Upper lobe of left lung (tissue), 6 donors: ENCODE measurements at regions not wholly inside any gene's neighbourhood (a gene's known extent, or its start where the extent isn't known, plus 50 kb on each side); places are given as distances from the start of the nearest gene placed in this dataset.
A peak's percentile ranks its signal among the peaks of the same experiment; 100 is the strongest.
"Not testable (repeated sequence)": the region's sequence is repeated elsewhere in the genome, so short reads cannot be mapped to it uniquely, and the experiment has no call there.

Source experiments
- ATAC-seq, 2 donors: fragments of 200-7000 bp; cut with Tn5 transposase; one replicate each; pipeline ENCODE4 v1.9.1; 2022; ENCODE audit warnings: mild to moderate bottlenecking in 2 of 2, moderate library complexity in 2 of 2; ENCODE audit not compliant: low FRiP score in 2 of 2
- DNase-seq, 2 donors: peaks; one replicate each; pipeline ENCODE4 v3.0.0-alpha.2; 2019 to 2020
- H3K27ac ChIP-seq, 4 donors: fragments of 200-600 bp; sonication (generic); one replicate each; pipeline ENCODE4 v1.5.1; 2016 to 2019
- H3K27me3 ChIP-seq, 4 donors: fragments of 200-600 bp; sonication (generic); one replicate each; pipeline ENCODE4 v1.5.1; 2017 to 2019
- H3K36me3 ChIP-seq, 4 donors: fragments of 200-600 bp; sonication (generic); one replicate each; pipeline ENCODE4 v1.5.1; 2016 to 2019
- H3K4me1 ChIP-seq, 4 donors: fragments of 200-600 bp; sonication (generic); one replicate each; pipeline ENCODE4 v1.5.1; 2018 to 2019
- H3K4me3 ChIP-seq, 4 donors: fragments of 200-600 bp; sonication (generic); one replicate each; pipeline ENCODE4 v1.5.1; 2017 to 2019; ENCODE audit warnings: mild to moderate bottlenecking in 2 of 4, moderate library complexity in 1 of 4
- H3K9me3 ChIP-seq, 4 donors: fragments of 200-600 bp; sonication (generic); one replicate each; pipeline ENCODE4 v1.5.1; 2018 to 2019
- CTCF ChIP-seq, 6 experiments: fragments of 450-650 bp in 4 of 6; fragments of 200-600 bp in 2 of 6; sonication (generic) in 2 of 6; IDR thresholded peaks; one replicate each; pipeline ENCODE4 v1.5.1; 2016 to 2019; ENCODE audit warnings: antibody characterized with exemption in 6 of 6
- EP300 ChIP-seq, 4 donors: sonication (generic); formaldehyde crosslinking; IDR thresholded peaks; one replicate each; pipeline ENCODE4 v1.5.1; 2017; ENCODE audit warnings: antibody characterized with exemption in 4 of 4, control low read depth in 2 of 4
- POLR2A ChIP-seq, 4 donors: fragments of 450-650 bp; IDR thresholded peaks; one replicate each; pipeline ENCODE4 v1.5.1; 2016 to 2017; ENCODE audit warnings: antibody characterized with exemption in 4 of 4, mild to moderate bottlenecking in 2 of 4
- POLR2AphosphoS5 ChIP-seq, 2 donors: sonication (generic); formaldehyde crosslinking; IDR thresholded peaks; one replicate each; pipeline ENCODE4 v1.5.1; 2017; ENCODE audit warnings: antibody characterized with exemption in 2 of 2
- WGBS, 2 donors: methylation state at CpG; one replicate each; pipeline ENCODE4 v1.1.5; 2017 to 2018; 5-methylcytosine and 5-hydroxymethylcytosine counted together
- donor health status: DM: no; HTN: no; CAD: no; lungs with moderate emphysema.
- donor health status: DM: no; HTN: yes; CAD: no; lungs with severe emphysema.

DNA sequence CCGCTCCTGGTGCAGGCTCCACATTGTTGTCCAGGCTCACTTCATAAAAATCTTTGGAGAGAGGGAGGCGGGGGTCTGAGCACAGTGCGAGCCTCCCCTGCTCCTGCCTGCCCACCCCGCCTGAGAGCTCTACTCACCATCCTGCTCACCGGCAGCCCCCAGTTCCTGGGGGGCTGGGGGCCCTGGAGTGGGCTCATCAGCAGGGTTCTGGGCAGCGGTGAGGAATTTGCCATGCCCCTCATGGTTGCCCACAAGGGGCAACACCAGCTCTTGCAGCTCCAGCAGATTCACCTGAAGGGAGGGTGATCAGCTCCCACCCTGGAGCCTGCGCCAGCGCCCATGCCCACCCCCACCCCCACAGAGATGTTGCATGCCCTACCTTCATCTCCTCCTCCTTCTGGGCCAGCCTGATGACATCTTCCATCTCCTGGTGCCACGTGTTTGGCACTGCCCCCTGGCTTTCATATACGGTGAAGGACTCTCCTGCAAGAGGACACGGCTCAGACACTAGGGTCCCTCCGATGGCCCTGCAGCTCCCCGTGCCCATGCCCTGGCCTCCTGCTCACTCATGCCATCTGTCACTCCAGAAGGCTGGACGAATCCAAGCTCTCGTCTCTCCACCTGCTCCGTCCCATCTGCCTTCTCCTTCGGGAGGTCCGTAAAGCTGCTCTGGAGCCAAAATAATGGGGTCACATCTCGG, 162.1 kb downstream of the TBC1D2B start:
- Histone ChIP-seq H3K27me3 (no peaks in the 10 kb centered on the region), H3K4me1 (no peaks in the 10 kb centered on the region), H3K4me3 (no peak overlapping the region), H3K36me3 (no peaks in the 10 kb centered on the region), H3K27ac (no peak overlapping the region), H3K9me3 (no peaks in the 10 kb centered on the region)
- TF ChIP-seq POLR2A (IDR thresholded peaks at IDR 0.05) (no peak), CTCF (IDR thresholded peaks at IDR 0.05) (no peak), POLR2AphosphoS5 (IDR thresholded peaks at IDR 0.05) (no peak)
- DNase-seq (peak; percentile 12 to 46), ATAC-seq (no peak)
- 76 to 90% methylated on average over 13 to 18 of the region's 19 CpGs for WGBS, 2 donors

DNA sequence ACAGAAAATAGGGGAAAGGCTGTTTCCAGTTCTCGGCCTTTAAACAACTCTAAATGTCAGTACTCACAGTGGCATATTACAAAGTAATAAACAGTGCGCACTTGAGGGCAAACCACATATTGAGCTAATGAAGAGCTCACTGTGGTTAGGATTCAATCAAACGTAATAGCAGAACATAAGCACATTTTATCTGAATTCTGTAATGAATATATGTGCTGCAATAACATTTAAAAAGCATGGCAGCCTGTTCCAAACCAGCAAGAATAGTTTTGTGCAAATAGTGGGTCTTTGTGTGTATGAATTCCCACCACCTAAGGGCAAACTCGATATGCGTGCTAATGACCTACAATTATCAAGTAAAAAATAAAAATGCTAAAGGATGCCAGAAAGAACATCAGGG, 163.0 kb downstream of the TBC1D2B start:
- H3K27me3 ChIP-seq, DNase-seq, H3K9me3 ChIP-seq, H3K27ac ChIP-seq, H3K4me3 ChIP-seq, ATAC-seq, H3K36me3 ChIP-seq, H3K4me1 ChIP-seq: not testable (repeated sequence)
- 73 to 89% methylated on average over 5 of the region's 5 CpGs for WGBS, 2 donors

GRCh38 chr15:77910030-77910911, 167.2 kb downstream of the TBC1D2B start:
- H3K4me3 ChIP-seq: peak overlapping the region in 3 of 4 donors; percentile 31 to 45 (median 41)
- DNase-seq (peak; percentile 60 to 85), ATAC-seq (peak in 1 of 2 donors; percentile 46)
- H3K36me3 ChIP-seq, H3K27me3 ChIP-seq, H3K4me1 ChIP-seq, H3K9me3 ChIP-seq: not testable (repeated sequence)
- peak overlapping the region in 1 of 4 donors; percentile 74 for H3K27ac ChIP-seq
- TF ChIP-seq CTCF (IDR thresholded peaks at IDR 0.05): peak; percentile 57 to 92 (median 88)
- WGBS, 2 donors: 9 to 65% methylated on average over 2 to 12 of the region's 12 CpGs

DNA sequence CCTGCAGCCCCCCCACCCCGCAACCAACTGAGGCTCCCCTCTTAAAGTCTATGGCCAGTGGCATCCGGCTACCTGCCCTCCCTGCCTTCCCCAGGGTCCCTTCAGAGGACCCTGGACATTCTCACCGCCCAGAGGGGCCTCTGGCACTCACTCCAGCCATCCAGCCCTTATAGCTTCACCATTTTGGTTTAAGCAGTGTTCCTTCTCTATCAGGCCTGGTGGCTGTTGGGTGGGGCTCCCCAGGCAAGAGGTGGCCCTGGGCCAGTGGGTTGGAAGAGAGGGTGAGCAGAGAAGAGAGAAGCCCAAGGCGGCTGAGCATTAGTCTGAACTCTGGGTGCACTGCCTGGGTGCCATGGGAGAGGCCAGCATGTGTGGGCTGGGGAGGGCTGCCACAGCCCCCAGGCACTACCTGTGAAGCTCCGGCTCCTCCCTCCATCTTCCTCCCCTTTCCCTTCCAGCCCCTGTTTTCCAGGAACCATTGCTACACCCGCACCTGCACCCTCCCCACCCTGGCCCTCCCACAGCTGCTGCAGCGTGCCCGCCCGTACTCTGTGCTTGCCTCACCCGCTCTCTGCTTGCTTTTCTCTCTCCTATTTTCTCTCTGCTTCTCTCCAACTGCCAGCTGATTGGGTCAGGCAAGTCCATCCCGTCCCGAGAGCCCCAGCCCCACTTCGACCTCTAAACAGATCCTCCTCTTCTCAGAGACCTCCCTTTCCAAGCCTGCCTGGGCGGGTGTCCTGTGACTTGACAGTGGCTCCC, 168.2 kb downstream of the TBC1D2B start:
- Histone ChIP-seq H3K27me3 (no peaks in the 10 kb centered on the region), H3K4me3 (no peak overlapping the region), H3K9me3 (no peaks in the 10 kb centered on the region), H3K27ac (no peak overlapping the region), H3K4me1 (peaks cover 0 to 5% (median 0%) of the 10 kb centered on the region in 4 donors), H3K36me3 (no peaks in the 10 kb centered on the region)
- ATAC-seq (no peak), DNase-seq (peak; percentile 8 to 56)
- WGBS, 2 donors: 89 to 91% methylated on average over 14 of the region's 14 CpGs
- TF ChIP-seq POLR2AphosphoS5 (IDR thresholded peaks at IDR 0.05) (no peak), EP300 (IDR thresholded peaks at IDR 0.05) (no peak), POLR2A (IDR thresholded peaks at IDR 0.05) (no peak), CTCF (IDR thresholded peaks at IDR 0.05) (no peak)

GRCh38 chr15:77908752-77909111, 168.8 kb downstream of the TBC1D2B start:
- H3K4me3 ChIP-seq, ATAC-seq, H3K27ac ChIP-seq, H3K36me3 ChIP-seq, H3K27me3 ChIP-seq, H3K4me1 ChIP-seq, H3K9me3 ChIP-seq: not testable (repeated sequence)
- DNase-seq: peak; percentile 6 to 27
- WGBS, 2 donors: 85 to 92% methylated on average over 6 to 7 of the region's 7 CpGs
